ENCODE measurements at regions not wholly inside any gene's neighbourhood (a gene's known extent, or its start where the extent isn't known, plus 50 kb on each side); places are given as distances from the start of the nearest gene placed in this dataset.

- no peak for DNase-seq (ENCODE audit: low read depth in 2 of 2)
Measured at GRCh38 chr15:69940441-69941300, 157.0 kb downstream of the TLE3 start.

- DNase-seq (ENCODE audit: low read depth in 2 of 2) = no peak
Measured at GRCh38 chr15:69941301-69941605, 156.5 kb downstream of the TLE3 start.

GRCh38 chr15:69941706-69942495, 155.8 kb downstream of the TLE3 start:
- no peak for DNase-seq (ENCODE audit: low read depth in 2 of 2)

GRCh38 chr15:69943637-69944036, 154.1 kb downstream of the TLE3 start:
- no peak for DNase-seq (ENCODE audit: low read depth in 2 of 2)

GRCh38 chr15:69945729-69946128, 152.0 kb downstream of the TLE3 start:
- no peak for DNase-seq (ENCODE audit: low read depth in 2 of 2)

GRCh38 chr15:69946870-69947269, 150.8 kb downstream of the TLE3 start:
- no peak for DNase-seq (ENCODE audit: low read depth in 2 of 2)

- DNase-seq (ENCODE audit: low read depth in 2 of 2) = no peak
Measured at GRCh38 chr15:69947394-69947793, 150.3 kb downstream of the TLE3 start.

- no peak for DNase-seq (ENCODE audit: low read depth in 2 of 2)
Measured at GRCh38 chr15:69949485-69949884, 148.2 kb downstream of the TLE3 start.

GRCh38 chr15:69951256-69951897, 146.3 kb downstream of the TLE3 start:
- DNase-seq (ENCODE audit: low read depth in 2 of 2) = no peak

- no peak for DNase-seq (ENCODE audit: low read depth in 2 of 2)
Measured at GRCh38 chr15:69951898-69952555, 145.7 kb downstream of the TLE3 start.

GRCh38 chr15:69953051-69953450, 144.7 kb downstream of the TLE3 start:
- no peak for DNase-seq (ENCODE audit: low read depth in 2 of 2)

- DNase-seq (ENCODE audit: low read depth in 2 of 2) = no peak
Measured at GRCh38 chr15:69953816-69954215, 143.9 kb downstream of the TLE3 start.

- no peak for DNase-seq (ENCODE audit: low read depth in 2 of 2)
Measured at GRCh38 chr15:69954666-69955065, 143.1 kb downstream of the TLE3 start.

- DNase-seq (ENCODE audit: low read depth in 2 of 2) = no peak
Measured at GRCh38 chr15:69955240-69955894, 142.3 kb downstream of the TLE3 start.

- no peak for DNase-seq (ENCODE audit: low read depth in 2 of 2)
Measured at GRCh38 chr15:69956417-69956816, 141.3 kb downstream of the TLE3 start.

- DNase-seq (ENCODE audit: low read depth in 2 of 2) = no peak
Measured at GRCh38 chr15:69957175-69957574, 140.5 kb downstream of the TLE3 start.

GRCh38 chr15:69958496-69959084, 139.1 kb downstream of the TLE3 start:
- DNase-seq (ENCODE audit: low read depth in 2 of 2) = no peak

- DNase-seq (ENCODE audit: low read depth in 2 of 2) = no peak
Measured at GRCh38 chr15:69962561-69962960, 135.2 kb downstream of the TLE3 start.

GRCh38 chr15:69963385-69963784, 134.3 kb downstream of the TLE3 start:
- DNase-seq (ENCODE audit: low read depth in 2 of 2) = no peak

- no peak for DNase-seq (ENCODE audit: low read depth in 2 of 2)
Measured at GRCh38 chr15:69971771-69972170, 125.9 kb downstream of the TLE3 start.

- DNase-seq (ENCODE audit: low read depth in 2 of 2) = no peak
Measured at GRCh38 chr15:69972436-69972835, 125.3 kb downstream of the TLE3 start.

Measured in dermis microvascular lymphatic vessel endothelial cell (primary cell).